PC-9 (cell line): ENCODE measurements at regions not wholly inside any gene's neighbourhood (a gene's known extent, or its start where the extent isn't known, plus 50 kb on each side); places are given as distances from the start of the nearest gene placed in this dataset.

Source experiments
- BruUV-seq: library from RNA; stranded (reverse); fragments of 400-500 nt; replicated peaks from 2 replicates; lab custom pipeline; 2021; lab: Mats Ljungman, UMichigan
- CTCF ChIA-PET: fragments of 300-600 bp; sonication (Branson Sonifier 250); formaldehyde crosslinking; loops from one replicate; lab custom pipeline; 2022; ENCODE audit warnings: antibody characterized with exemption; lab: Charles Lee
- POLR2A ChIA-PET: fragments of 300-600 bp; sonication (Branson Sonifier 250); formaldehyde crosslinking; loops from one replicate; lab custom pipeline; 2022; ENCODE audit warnings: antibody characterized with exemption; ENCODE audit not compliant: unreplicated experiment; lab: Charles Lee
- DNase-seq, 2 experiments: peaks; one replicate each; pipeline versions ENCODE4 v3.0.0 to v3.0.0-alpha.2; 2015 to 2022; ENCODE audit warnings: mixed read lengths in 1 of 2
- H2AFZ ChIP-seq: fragments of 200-600 bp; sonication (generic); 2 replicates; pipeline ENCODE4 v1.8.1; 2017; ENCODE audit warnings: antibody characterized with exemption
- H3F3A ChIP-seq: fragments of 200-600 bp; sonication (generic); 2 replicates; pipeline ENCODE4 v1.8.1; 2017; ENCODE audit warnings: antibody characterized with exemption, mild to moderate bottlenecking, low read depth; ENCODE audit not compliant: insufficient read depth
- H3K27ac ChIP-seq: fragments of 200-600 bp; sonication (generic); 2 replicates; pipeline ENCODE4 v1.6.1; 2016; ENCODE audit warnings: mixed run types
- H3K27me3 ChIP-seq: fragments of 200-600 bp; sonication (generic); 2 replicates; pipeline ENCODE4 v1.6.1; 2016; ENCODE audit warnings: low read depth, mixed run types; ENCODE audit not compliant: insufficient read depth
- H3K36me3 ChIP-seq: fragments of 200-600 bp; sonication (generic); 2 replicates; pipeline ENCODE4 v1.6.1; 2016; ENCODE audit warnings: low read depth, mixed run types
- H3K4me1 ChIP-seq: fragments of 200-600 bp; sonication (generic); replicated peaks from 2 replicates; pipeline ENCODE4 v1.6.1; 2016; ENCODE audit warnings: mixed run types; ENCODE audit not compliant: insufficient read depth
- H3K4me2 ChIP-seq: fragments of 200-600 bp; sonication (generic); 2 replicates; pipeline ENCODE4 v1.6.1; 2017; ENCODE audit warnings: mixed run types
- H3K4me3 ChIP-seq: fragments of 200-600 bp; sonication (generic); 2 replicates; pipeline ENCODE4 v1.6.1; 2016; ENCODE audit warnings: mixed run types
- H3K79me2 ChIP-seq: fragments of 200-600 bp; sonication (generic); 2 replicates; pipeline ENCODE4 v1.6.1; 2017; ENCODE audit warnings: low read depth, mixed run types
- H3K9me2 ChIP-seq: fragments of 200-600 bp; sonication (generic); 2 replicates; pipeline ENCODE4 v1.8.1; 2017; ENCODE audit warnings: mild to moderate bottlenecking; ENCODE audit not compliant: insufficient read depth
- H3K9me3 ChIP-seq: fragments of 200-600 bp; sonication (generic); 2 replicates; pipeline ENCODE4 v1.8.1; 2016; ENCODE audit warnings: low read depth; ENCODE audit not compliant: insufficient read depth
- H4K20me1 ChIP-seq: fragments of 200-600 bp; sonication (generic); 2 replicates; pipeline ENCODE4 v1.8.1; 2017; ENCODE audit not compliant: insufficient read depth
- CTCF ChIP-seq: fragments of 200-600 bp; sonication (generic); conservative IDR thresholded peaks from 2 replicates; pipeline ENCODE4 v1.6.1; 2017; ENCODE audit warnings: mixed run types, antibody characterized with exemption, mild to moderate bottlenecking, moderate library complexity
- EZH2 ChIP-seq: fragments of 200-600 bp; sonication (generic); IDR thresholded peaks from 2 replicates; pipeline ENCODE4 v1.8.0; 2017; ENCODE audit warnings: antibody characterized with exemption, low read depth
- intact Hi-C: fragments of 100-400 bp; cut with micrococcal nuclease; formaldehyde crosslinking; loops from one replicate; pipeline ENCODE4 v1.10.0; 2022; ENCODE audit not compliant: unreplicated experiment

- no peak for TF ChIP-seq EZH2
- no peak for TF ChIP-seq CTCF
- ChIA-PET POLR2A (no interaction called here), CTCF (no interaction called here)
- H3K79me2 ChIP-seq: no peaks in the 10 kb centered on the region
- no peak for DNase-seq
- no peaks in the 10 kb centered on the region for H3K36me3 ChIP-seq
- H4K20me1 ChIP-seq: no peaks in the 10 kb centered on the region
- no peak overlapping the region for H3K27ac ChIP-seq
- H3K4me1 ChIP-seq: peaks cover 4% of the 10 kb centered on the region; the same call in 1 of the 2 replicates
- H3K9me2 ChIP-seq: no peaks in the 10 kb centered on the region; the same call in 1 of the 2 replicates
- H3K27me3 ChIP-seq: peaks cover 20% of the 10 kb centered on the region
- intact Hi-C loops: no loop called here
- no peaks in the 10 kb centered on the region for H3K9me3 ChIP-seq
- BruUV-seq: no TSS peak
- no peak overlapping the region for H3K4me2 ChIP-seq
- H2AFZ ChIP-seq: no peak overlapping the region
- no peak overlapping the region for H3K4me3 ChIP-seq
- H3F3A ChIP-seq: no peaks in the 10 kb centered on the region
Measured at GRCh38 chr1:36725151-36725550, 242.4 kb upstream of the CSF3R start.

GRCh38 chr1:36723813-36724212 lies 241.1 kb upstream of the CSF3R start:
- Histone ChIP-seq H3K9me2 (no peaks in the 10 kb centered on the region; the same call in 1 of the 2 replicates), H3F3A (no peaks in the 10 kb centered on the region), H3K36me3 (no peaks in the 10 kb centered on the region), H3K27ac (no peak overlapping the region), H3K4me3 (no peak overlapping the region), H3K9me3 (no peaks in the 10 kb centered on the region), H4K20me1 (no peaks in the 10 kb centered on the region), H2AFZ (no peak overlapping the region), H3K4me2 (no peak overlapping the region), H3K27me3 (peaks cover 29% of the 10 kb centered on the region), H3K79me2 (no peaks in the 10 kb centered on the region), H3K4me1 (no peaks in the 10 kb centered on the region)
- CTCF ChIA-PET: no interaction called here
- intact Hi-C loops: no loop called here
- no peak for DNase-seq
- POLR2A ChIA-PET: no interaction called here
- TF ChIP-seq CTCF (no peak), EZH2 (no peak)
- no TSS peak for BruUV-seq

GRCh38 chr1:36722871-36723270 lies 240.2 kb upstream of the CSF3R start:
- H3K4me3 ChIP-seq: no peak overlapping the region
- H2AFZ ChIP-seq: no peak overlapping the region
- H3F3A ChIP-seq: no peaks in the 10 kb centered on the region
- H3K4me2 ChIP-seq: no peak overlapping the region
- H3K36me3 ChIP-seq: no peaks in the 10 kb centered on the region
- H3K79me2 ChIP-seq: no peaks in the 10 kb centered on the region
- H4K20me1 ChIP-seq: no peaks in the 10 kb centered on the region
- no TSS peak for BruUV-seq
- no peak overlapping the region for H3K27ac ChIP-seq
- TF ChIP-seq EZH2 (no peak), CTCF (no peak)
- ChIA-PET CTCF (no interaction called here), POLR2A (no interaction called here)
- H3K4me1 ChIP-seq: no peaks in the 10 kb centered on the region
- H3K27me3 ChIP-seq: peaks cover 24% of the 10 kb centered on the region
- no peak for DNase-seq
- H3K9me2 ChIP-seq: no peaks in the 10 kb centered on the region; the same call in 1 of the 2 replicates
- no peaks in the 10 kb centered on the region for H3K9me3 ChIP-seq
- intact Hi-C loops: no loop called here
